ENCODE measurements at regions not wholly inside any gene's neighbourhood (a gene's known extent, or its start where the extent isn't known, plus 50 kb on each side); places are given as distances from the start of the nearest gene placed in this dataset.

DNA sequence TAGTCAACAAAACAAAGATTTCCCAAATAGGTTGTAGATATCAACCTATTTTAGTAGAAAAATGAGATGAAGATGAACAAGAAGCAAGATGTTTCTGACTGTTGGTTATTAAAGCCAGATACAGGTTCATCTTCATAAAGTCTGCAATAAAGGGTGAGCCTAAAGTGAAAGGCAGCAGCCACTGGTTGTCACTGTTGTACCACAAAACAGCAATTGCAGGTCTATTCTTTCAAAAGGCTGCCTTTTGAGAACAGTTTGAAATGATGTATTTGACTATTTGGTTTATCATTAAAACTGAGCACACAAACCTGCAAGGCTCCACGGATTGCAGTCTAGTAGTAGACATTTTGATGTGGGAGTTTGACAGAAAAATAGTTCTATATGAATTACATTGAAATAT lies 543.4 kb downstream of the GBE1 start:
- TF ChIP-seq, protein P1, sequence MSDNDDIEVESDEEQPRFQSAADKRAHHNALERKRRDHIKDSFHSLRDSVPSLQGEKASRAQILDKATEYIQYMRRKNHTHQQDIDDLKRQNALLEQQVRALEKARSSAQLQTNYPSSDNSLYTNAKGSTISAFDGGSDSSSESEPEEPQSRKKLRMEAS (IDR thresholded peaks at IDR 0.05), result no peak
- TF ChIP-seq, protein P2, sequence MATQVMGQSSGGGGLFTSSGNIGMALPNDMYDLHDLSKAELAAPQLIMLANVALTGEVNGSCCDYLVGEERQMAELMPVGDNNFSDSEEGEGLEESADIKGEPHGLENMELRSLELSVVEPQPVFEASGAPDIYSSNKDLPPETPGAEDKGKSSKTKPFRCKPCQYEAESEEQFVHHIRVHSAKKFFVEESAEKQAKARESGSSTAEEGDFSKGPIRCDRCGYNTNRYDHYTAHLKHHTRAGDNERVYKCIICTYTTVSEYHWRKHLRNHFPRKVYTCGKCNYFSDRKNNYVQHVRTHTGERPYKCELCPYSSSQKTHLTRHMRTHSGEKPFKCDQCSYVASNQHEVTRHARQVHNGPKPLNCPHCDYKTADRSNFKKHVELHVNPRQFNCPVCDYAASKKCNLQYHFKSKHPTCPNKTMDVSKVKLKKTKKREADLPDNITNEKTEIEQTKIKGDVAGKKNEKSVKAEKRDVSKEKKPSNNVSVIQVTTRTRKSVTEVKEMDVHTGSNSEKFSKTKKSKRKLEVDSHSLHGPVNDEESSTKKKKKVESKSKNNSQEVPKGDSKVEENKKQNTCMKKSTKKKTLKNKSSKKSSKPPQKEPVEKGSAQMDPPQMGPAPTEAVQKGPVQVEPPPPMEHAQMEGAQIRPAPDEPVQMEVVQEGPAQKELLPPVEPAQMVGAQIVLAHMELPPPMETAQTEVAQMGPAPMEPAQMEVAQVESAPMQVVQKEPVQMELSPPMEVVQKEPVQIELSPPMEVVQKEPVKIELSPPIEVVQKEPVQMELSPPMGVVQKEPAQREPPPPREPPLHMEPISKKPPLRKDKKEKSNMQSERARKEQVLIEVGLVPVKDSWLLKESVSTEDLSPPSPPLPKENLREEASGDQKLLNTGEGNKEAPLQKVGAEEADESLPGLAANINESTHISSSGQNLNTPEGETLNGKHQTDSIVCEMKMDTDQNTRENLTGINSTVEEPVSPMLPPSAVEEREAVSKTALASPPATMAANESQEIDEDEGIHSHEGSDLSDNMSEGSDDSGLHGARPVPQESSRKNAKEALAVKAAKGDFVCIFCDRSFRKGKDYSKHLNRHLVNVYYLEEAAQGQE (IDR thresholded peaks at IDR 0.05), result no peak
- TF ChIP-seq FOXA1 (IDR thresholded peaks at IDR 0.05) (no peak), RXRA (IDR thresholded peaks at IDR 0.05) (no peak), TAF1 (conservative IDR thresholded peaks at IDR 0.05) (no peak), JUND (IDR thresholded peaks at IDR 0.05) (no peak)
- TF ChIP-seq, protein P3, sequence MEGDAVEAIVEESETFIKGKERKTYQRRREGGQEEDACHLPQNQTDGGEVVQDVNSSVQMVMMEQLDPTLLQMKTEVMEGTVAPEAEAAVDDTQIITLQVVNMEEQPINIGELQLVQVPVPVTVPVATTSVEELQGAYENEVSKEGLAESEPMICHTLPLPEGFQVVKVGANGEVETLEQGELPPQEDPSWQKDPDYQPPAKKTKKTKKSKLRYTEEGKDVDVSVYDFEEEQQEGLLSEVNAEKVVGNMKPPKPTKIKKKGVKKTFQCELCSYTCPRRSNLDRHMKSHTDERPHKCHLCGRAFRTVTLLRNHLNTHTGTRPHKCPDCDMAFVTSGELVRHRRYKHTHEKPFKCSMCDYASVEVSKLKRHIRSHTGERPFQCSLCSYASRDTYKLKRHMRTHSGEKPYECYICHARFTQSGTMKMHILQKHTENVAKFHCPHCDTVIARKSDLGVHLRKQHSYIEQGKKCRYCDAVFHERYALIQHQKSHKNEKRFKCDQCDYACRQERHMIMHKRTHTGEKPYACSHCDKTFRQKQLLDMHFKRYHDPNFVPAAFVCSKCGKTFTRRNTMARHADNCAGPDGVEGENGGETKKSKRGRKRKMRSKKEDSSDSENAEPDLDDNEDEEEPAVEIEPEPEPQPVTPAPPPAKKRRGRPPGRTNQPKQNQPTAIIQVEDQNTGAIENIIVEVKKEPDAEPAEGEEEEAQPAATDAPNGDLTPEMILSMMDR (IDR thresholded peaks at IDR 0.05; ENCODE audit: low read depth, low read length, missing input control), result peak; percentile 36
- TF ChIP-seq, protein P4, sequence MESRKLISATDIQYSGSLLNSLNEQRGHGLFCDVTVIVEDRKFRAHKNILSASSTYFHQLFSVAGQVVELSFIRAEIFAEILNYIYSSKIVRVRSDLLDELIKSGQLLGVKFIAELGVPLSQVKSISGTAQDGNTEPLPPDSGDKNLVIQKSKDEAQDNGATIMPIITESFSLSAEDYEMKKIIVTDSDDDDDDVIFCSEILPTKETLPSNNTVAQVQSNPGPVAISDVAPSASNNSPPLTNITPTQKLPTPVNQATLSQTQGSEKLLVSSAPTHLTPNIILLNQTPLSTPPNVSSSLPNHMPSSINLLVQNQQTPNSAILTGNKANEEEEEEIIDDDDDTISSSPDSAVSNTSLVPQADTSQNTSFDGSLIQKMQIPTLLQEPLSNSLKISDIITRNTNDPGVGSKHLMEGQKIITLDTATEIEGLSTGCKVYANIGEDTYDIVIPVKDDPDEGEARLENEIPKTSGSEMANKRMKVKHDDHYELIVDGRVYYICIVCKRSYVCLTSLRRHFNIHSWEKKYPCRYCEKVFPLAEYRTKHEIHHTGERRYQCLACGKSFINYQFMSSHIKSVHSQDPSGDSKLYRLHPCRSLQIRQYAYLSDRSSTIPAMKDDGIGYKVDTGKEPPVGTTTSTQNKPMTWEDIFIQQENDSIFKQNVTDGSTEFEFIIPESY (IDR thresholded peaks at IDR 0.05), result no peak
